Transverse colon (tissue), 4 donors: ENCODE measurements at regions not wholly inside any gene's neighbourhood (a gene's known extent, or its start where the extent isn't known, plus 50 kb on each side); places are given as distances from the start of the nearest gene placed in this dataset.

Experiments
- DNase-seq: peaks from one replicate; pipeline ENCODE4 v3.0.0-alpha.2; 2019
- H3K27ac ChIP-seq, 4 donors: fragments of 200-600 bp; sonication (generic); 2 replicates each; pipeline ENCODE4 v1.5.1; 2016 to 2018; ENCODE audit warnings: inconsistent platforms in 4 of 4
- H3K27me3 ChIP-seq: fragments of 200-600 bp; sonication (generic); 2 replicates; pipeline ENCODE4 v1.5.1; 2017; ENCODE audit warnings: inconsistent platforms
- H3K36me3 ChIP-seq, 4 donors: fragments of 200-600 bp; sonication (generic); 2 replicates each; pipeline ENCODE4 v1.5.1; 2017 to 2019; ENCODE audit warnings: inconsistent platforms in 4 of 4
- H3K4me1 ChIP-seq, 4 donors: fragments of 200-600 bp; sonication (generic); 2 replicates each; pipeline ENCODE4 v1.5.1; 2017 to 2020; ENCODE audit warnings: inconsistent platforms in 4 of 4
- H3K4me3 ChIP-seq, 4 donors: fragments of 200-600 bp; sonication (generic); 1 replicate in 1 of 4; 2 replicates in 3 of 4; pipeline versions ENCODE4 v1.5.1 to v1.6.1; 2017 to 2019; ENCODE audit warnings: inconsistent platforms in 4 of 4
- H3K9me3 ChIP-seq, 2 donors: fragments of 200-600 bp; sonication (generic); 2 replicates each; pipeline ENCODE4 v1.5.1; 2017 to 2019; ENCODE audit warnings: inconsistent platforms in 2 of 2
- EP300 ChIP-seq: sonication (generic); formaldehyde crosslinking; IDR thresholded peaks from one replicate; pipeline ENCODE4 v1.6.1; 2017; ENCODE audit warnings: antibody characterized with exemption, low read depth
- POLR2A ChIP-seq: fragments of 450-650 bp; IDR thresholded peaks from one replicate; pipeline ENCODE4 v1.6.1; 2016; ENCODE audit warnings: antibody characterized with exemption, mild to moderate bottlenecking, moderate library complexity
- POLR2AphosphoS5 ChIP-seq, 3 donors: sonication (generic); formaldehyde crosslinking; IDR thresholded peaks; one replicate each; pipeline ENCODE4 v1.6.1; 2016; ENCODE audit warnings: antibody characterized with exemption in 3 of 3
- WGBS, 2 donors: methylation state at CpG; one replicate each; pipeline ENCODE4 v1.1.5; 2018; ENCODE audit warnings: low coverage in 1 of 2; 5-methylcytosine and 5-hydroxymethylcytosine counted together
- in situ Hi-C, 4 donors: fragments of 200-750 bp; cut with MboI; loops; one replicate each; pipeline versions ENCODE4 v1.15.0 to v1.15.1; 2017; ENCODE audit warnings: low sequenced_read_pairs in 3 of 4, low pct_ligation_motif_present in 1 of 4, low pct_unique_long_range_greater_than_20kb in 1 of 4
- intact Hi-C: fragments of 100-400 bp; cut with DNase I; formaldehyde crosslinking; loops from one replicate; pipeline ENCODE4 v1.15.1; 2023; ENCODE audit warnings: low total_unique reads
- TF ChIP-seq, protein P1 (sequence below), 5 experiments: fragments of 200-600 bp in 3 of 5; fragments of 450-650 bp in 2 of 5; sonication (generic) in 3 of 5; IDR thresholded peaks; 1 replicate in 2 of 5; 2 replicates in 3 of 5; pipeline ENCODE4 v1.5.1; 2016 to 2017; ENCODE audit warnings: antibody characterized with exemption in 5 of 5, inconsistent platforms in 3 of 5, mild to moderate bottlenecking in 2 of 5, moderate library complexity in 1 of 5

DNA sequence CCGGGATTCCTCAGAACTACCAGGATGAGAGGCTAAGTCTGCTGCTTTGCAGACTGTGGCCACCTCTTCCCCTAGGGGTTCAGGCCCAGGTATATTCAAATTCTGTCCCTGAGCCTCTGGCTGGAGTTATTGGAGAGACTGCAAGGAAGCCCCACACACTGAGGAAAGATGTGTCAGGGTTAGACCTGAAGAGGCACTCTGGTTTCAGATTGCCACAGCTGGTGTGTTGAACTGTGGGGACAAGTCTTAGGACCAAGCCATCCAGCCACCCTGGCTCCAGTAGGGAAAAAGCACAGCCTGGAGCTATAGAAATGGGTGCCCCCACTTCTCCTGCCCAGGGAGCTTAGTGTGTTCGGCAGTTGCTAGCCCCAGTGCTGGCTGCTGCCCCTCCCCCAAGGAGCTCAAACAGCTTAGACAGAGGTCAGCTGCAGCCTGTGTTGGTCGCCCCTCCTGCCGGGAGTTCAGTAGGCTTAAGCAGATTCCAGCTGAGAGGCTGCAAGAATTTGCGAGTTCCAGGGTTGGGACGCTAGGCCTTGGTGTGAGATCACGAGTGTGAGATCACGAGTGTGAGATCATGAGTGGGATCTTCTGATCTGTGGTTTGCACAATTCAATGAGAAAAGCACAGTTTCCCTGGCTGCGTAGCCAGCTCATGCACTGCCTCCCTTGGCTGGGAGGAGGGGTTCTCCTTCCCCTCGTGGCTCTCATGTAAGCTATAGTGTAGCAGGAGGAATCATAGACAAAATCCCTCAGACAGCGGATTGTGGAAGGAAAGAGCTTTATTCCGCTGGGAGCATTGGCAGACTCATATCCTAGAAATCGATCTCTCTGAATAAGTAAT is 552.1 kb upstream of the CHORDC1 start:
- in situ Hi-C loops = no loop called here
- H3K9me3 ChIP-seq = no peaks in the 10 kb centered on the region

GRCh38 chr11:90770007-90770406 is 547.2 kb upstream of the CHORDC1 start:
- H3K27me3 ChIP-seq = no peaks in the 10 kb centered on the region
- H3K36me3 ChIP-seq = no peaks in the 10 kb centered on the region
- no peak overlapping the region for H3K4me3 ChIP-seq
- in situ Hi-C loops (no loop called here), intact Hi-C loops (no loop called here)
- no peaks in the 10 kb centered on the region for H3K9me3 ChIP-seq
- TF ChIP-seq, protein P1, sequence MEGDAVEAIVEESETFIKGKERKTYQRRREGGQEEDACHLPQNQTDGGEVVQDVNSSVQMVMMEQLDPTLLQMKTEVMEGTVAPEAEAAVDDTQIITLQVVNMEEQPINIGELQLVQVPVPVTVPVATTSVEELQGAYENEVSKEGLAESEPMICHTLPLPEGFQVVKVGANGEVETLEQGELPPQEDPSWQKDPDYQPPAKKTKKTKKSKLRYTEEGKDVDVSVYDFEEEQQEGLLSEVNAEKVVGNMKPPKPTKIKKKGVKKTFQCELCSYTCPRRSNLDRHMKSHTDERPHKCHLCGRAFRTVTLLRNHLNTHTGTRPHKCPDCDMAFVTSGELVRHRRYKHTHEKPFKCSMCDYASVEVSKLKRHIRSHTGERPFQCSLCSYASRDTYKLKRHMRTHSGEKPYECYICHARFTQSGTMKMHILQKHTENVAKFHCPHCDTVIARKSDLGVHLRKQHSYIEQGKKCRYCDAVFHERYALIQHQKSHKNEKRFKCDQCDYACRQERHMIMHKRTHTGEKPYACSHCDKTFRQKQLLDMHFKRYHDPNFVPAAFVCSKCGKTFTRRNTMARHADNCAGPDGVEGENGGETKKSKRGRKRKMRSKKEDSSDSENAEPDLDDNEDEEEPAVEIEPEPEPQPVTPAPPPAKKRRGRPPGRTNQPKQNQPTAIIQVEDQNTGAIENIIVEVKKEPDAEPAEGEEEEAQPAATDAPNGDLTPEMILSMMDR (IDR thresholded peaks at IDR 0.05) = no peak
- H3K4me1 ChIP-seq = no peaks in the 10 kb centered on the region
- no peak overlapping the region for H3K27ac ChIP-seq
- DNase-seq = no peak
- WGBS, 2 donors = 98% methylated on average over 3 of the region's 3 CpGs; no CpG with 5 or more reads in 1 of the 2 donors

More for the DNA sequence above, 552.1 kb upstream of the CHORDC1 start:
- Histone ChIP-seq H3K27me3 (no peaks in the 10 kb centered on the region), H3K27ac (no peak overlapping the region), H3K36me3 (no peaks in the 10 kb centered on the region), H3K4me3 (no peak overlapping the region), H3K4me1 (no peaks in the 10 kb centered on the region)
- intact Hi-C loops = no loop called here
- no peak for DNase-seq
- TF ChIP-seq, protein P1 (IDR thresholded peaks at IDR 0.05) = no peak
- 78 to 95% methylated on average over 4 to 13 of the region's 13 CpGs for WGBS, 2 donors

- Histone ChIP-seq H3K27me3 (no peaks in the 10 kb centered on the region), H3K4me1 (no peaks in the 10 kb centered on the region), H3K36me3 (no peaks in the 10 kb centered on the region), H3K27ac (no peak overlapping the region), H3K9me3 (no peaks in the 10 kb centered on the region), H3K4me3 (no peak overlapping the region)
- TF ChIP-seq POLR2AphosphoS5 (IDR thresholded peaks at IDR 0.05) = no peak
- TF ChIP-seq, protein P1 (IDR thresholded peaks at IDR 0.05) = no peak
- TF ChIP-seq EP300 = no peak
- no peak for TF ChIP-seq POLR2A
- in situ Hi-C loops (no loop called here), intact Hi-C loops (no loop called here)
- no peak for DNase-seq
- WGBS, 2 donors = 70 to 85% methylated on average over 3 of the region's 3 CpGs
These were observed 543.3 kb upstream of the CHORDC1 start for GRCh38 chr11:90766121-90766520.

- DNase-seq = no peak
- intact Hi-C loops (no loop called here), in situ Hi-C loops (no loop called here)
- no peaks in the 10 kb centered on the region for H3K9me3 ChIP-seq
- TF ChIP-seq, protein P1 (IDR thresholded peaks at IDR 0.05) = no peak
- TF ChIP-seq EP300 (no peak), POLR2AphosphoS5 (IDR thresholded peaks at IDR 0.05) (no peak), POLR2A (no peak)
- 76 to 86% methylated on average over 2 to 4 of the region's 4 CpGs for WGBS, 2 donors
- no peaks in the 10 kb centered on the region for H3K36me3 ChIP-seq
- H3K4me3 ChIP-seq = no peak overlapping the region
- H3K4me1 ChIP-seq = no peaks in the 10 kb centered on the region
- H3K27ac ChIP-seq = no peak overlapping the region
- no peaks in the 10 kb centered on the region for H3K27me3 ChIP-seq
These were observed 541.8 kb upstream of the CHORDC1 start for GRCh38 chr11:90764691-90765090.
